NCI-H526 treated with DMSO at 0.1 percent for 48 hours (cell line): ENCODE measurements at regions not wholly inside any gene's neighbourhood (a gene's known extent, or its start where the extent isn't known, plus 50 kb on each side); places are given as distances from the start of the nearest gene placed in this dataset.
"Not testable (repeated sequence)": the region's sequence is repeated elsewhere in the genome, so short reads cannot be mapped to it uniquely, and the experiment has no call there.

Experiments used
- DNase-seq: peaks from one replicate; lab custom pipeline; 2025; lab: John Stamatoyannopoulos, UW

DNA sequence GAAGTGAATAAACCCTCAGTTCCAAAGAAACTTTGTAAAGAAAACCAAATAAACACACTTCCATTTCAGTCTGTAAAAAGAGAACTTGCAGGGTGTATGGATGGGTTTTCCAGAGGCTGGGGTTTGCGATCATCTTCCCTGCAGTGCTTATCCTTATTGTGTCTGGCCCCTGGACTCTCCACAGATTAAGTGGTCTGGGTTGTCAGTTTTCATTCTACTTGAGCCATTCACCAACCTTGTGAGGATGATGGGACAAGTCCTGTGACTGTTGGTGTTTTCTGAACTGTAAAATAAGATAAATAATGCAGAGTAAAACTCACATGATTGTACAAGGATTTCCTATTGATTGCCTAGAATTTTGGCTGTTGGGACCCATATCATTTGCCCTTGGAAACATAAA is 166.1 kb upstream of the MOCS2 start:
- no peak for DNase-seq

GRCh38 chr5:53276825-53277224 is 167.3 kb upstream of the MOCS2 start:
- DNase-seq: no peak

GRCh38 chr5:53277491-53277890 is 167.9 kb upstream of the MOCS2 start:
- no peak for DNase-seq

- no peak for DNase-seq
Observed at GRCh38 chr5:53287573-53287972, 178.0 kb upstream of the MOCS2 start.

- no peak for DNase-seq
Observed at GRCh38 chr5:53288511-53288910, 179.0 kb upstream of the MOCS2 start.

DNA sequence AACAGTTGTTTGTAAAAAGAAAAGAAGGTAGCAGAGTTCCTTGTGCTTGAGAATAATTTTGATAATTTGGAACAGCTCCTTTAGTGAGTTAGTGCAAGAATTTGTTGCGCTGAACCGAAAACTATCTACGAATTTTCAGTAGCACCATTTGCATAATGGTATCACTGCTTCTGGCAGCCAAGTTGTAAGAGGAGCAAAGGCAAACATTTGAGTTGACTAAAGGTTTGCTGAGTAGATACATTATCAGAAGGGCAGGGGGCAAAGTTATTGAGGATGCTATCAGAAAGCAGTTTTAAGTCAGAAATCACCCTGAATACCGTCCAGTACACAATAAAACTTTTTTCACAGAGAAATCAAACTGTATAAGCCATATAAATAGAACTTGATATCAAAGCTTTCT is 181.5 kb upstream of the MOCS2 start:
- no peak for DNase-seq

DNA sequence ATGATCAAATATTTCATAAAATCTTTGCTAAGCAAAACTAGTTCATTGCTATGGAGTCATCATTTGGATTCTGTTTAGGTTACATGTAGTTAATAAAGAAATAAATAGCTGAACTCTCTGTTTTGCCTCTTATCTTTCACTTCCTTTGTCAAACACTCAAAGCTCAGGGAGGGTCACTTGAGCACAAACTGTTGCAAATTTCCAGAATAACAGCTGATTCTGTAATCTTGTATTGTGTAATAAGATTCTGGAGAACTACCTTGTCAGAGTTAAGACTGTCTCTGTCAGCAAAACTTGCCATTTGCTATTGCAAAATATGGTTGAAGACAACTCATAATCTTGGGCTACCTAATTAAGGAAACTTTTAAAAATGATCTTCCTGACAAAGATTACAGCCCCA is 182.0 kb upstream of the MOCS2 start:
- no peak for DNase-seq

DNA sequence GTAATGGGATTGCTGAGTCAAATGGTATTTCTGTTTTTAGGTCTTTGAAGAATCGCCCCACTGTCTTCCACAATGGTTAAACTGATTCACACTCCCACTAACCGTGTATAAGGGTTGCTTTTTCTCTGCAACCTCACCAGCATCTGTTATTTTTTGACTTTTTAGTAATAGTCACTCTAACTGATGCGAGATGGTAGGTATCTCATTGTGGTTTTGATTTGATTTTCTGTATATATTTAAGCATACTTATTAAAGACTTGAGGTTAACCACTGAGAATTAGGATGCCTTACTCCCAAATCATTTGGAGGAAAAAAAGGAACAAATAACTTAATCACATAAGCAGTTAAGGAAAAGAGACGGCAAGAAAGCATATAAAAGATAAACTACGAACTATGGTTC is 181.6 kb upstream of the FST start:
- no peak for DNase-seq

DNA sequence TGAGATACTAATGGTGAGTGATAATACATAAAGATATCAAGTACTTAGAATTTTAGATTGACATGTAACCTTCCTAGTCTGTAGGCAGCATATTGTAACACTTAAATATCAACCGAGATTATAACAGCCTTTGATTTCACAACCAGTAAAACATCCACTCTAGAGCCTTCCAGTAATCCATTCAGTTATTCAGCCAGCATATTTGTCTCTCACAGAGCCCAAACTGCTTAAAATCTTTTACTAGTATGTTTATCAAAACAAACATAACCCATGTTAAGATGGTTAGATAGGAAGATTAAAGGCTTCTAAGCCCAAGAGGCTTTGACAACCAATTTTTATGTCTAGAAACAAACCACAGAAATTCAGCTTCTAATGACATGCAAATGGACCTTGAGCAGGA is 177.9 kb upstream of the FST start:
- DNase-seq: no peak

DNA sequence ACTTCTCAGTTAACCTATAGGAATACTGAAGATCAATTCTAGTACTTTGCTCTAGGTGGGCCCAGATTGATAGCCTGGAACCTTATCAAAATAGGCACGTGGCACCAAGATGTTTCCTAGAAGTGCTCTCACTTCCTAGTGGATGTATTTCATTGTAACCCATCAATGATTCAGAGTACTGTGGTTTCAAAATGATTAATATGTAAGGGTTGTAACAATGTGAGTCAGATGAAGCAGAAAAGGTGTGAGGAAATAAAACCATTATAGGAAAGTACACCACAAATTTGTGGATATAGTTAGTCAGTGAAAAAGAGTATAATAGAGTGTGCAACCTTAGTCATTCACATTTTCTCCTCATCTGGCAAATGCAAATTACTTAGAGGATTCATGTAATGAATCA is 177.3 kb upstream of the FST start:
- DNase-seq: no peak

DNA sequence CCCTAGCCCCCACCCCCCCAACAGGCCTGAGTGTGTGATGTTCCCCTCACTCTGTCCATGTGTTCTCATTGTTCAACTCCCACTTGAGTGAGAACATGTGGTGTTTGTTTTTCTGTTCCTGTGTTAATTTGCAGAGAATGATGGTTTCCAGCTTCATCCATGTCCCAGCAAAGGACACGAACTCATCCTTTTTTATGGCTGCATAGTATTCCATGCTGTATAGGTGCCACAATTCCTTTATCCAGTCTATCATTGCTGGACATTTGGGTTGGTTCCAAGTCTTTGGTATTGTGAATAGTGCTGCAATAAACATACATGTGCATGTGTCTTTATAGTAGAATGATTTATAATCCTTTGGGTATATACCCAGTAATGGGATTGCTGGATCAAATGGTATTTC is 175.1 kb upstream of the FST start:
- not testable (repeated sequence) for DNase-seq

DNA sequence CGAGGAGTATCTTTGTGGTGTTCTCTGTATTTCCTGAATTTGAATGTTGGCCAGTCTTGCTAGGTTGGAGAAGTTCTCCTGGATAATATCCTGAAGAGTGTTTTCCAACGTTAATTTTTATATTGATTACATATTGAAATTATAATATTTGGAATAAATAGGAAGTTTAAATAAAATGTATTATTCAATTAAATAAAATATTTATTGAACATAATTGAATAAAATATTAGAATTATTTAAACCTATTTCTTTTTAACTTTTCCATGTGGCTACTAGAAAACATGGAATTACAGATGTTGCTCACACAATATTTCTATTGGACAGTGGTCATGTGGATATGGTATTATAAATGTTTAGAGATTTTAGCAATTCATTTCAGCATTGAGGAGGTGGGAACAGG is 170.8 kb upstream of the FST start:
- DNase-seq: no peak

DNA sequence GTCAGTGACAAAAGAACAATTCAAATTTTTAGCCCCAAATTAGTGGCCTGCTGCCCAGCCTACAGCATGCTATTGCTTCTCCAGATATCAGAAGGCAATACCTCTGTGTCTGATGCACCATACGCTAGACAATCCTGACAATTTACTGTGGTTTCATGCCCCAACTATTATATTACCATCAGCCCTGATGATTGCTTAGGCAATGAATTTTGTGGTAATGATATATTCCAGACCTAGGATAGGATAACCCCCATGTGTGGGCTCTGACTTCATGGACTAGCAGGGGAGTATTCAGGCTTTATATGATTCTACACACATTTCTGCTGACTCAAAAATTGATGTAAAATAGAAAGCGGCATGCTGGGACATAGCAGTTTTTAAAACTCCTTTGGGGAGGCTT is 168.7 kb upstream of the FST start:
- DNase-seq: no peak

DNA sequence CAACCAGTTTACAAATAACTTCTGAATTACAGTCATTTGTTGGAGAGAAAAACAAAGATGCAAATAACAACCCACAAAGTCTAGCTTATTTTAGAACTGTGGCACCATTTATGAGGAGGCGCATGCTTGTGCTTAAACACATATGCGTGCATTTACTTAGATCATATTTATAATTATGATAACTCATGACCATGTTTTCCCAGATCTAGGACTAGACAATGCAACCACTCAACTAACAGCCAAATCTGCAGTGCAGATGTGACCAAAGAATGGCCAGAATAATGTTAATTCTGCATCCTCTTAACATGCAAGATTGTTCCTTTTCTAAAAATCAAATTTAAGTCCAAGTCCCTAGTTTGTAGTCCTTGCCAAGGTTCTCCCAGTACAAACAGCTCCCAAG is 167.3 kb upstream of the FST start:
- no peak for DNase-seq

GRCh38 chr5:53318303-53318702 is 162.1 kb upstream of the FST start:
- no peak for DNase-seq

- no peak for DNase-seq
Observed at GRCh38 chr5:53319315-53319714, 161.1 kb upstream of the FST start.

- no peak for DNase-seq
Observed at GRCh38 chr5:53321073-53321472, 159.4 kb upstream of the FST start.

- no peak for DNase-seq
Observed at GRCh38 chr5:53321721-53322120, 158.7 kb upstream of the FST start.

DNA sequence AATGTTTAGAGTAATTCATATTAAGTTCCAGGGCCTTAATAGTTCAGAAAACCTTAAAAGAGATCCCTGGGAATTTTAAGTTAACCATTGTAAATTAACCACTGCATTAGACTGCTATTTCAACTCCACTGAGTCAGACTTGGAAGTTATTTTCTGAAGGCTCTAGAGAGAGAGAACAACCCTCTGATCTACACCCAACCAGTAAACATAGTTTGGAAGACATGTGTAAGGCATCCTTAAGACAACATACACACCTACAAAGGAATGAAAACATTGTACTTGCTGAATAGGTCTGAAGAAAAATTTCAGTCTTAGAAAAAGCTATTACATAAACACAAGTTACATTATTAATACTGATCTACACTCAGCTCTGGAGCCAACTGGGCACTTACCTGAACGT is 158.2 kb upstream of the FST start:
- DNase-seq: no peak

- DNase-seq: no peak
Observed at GRCh38 chr5:53323511-53323910, 156.9 kb upstream of the FST start.

DNA sequence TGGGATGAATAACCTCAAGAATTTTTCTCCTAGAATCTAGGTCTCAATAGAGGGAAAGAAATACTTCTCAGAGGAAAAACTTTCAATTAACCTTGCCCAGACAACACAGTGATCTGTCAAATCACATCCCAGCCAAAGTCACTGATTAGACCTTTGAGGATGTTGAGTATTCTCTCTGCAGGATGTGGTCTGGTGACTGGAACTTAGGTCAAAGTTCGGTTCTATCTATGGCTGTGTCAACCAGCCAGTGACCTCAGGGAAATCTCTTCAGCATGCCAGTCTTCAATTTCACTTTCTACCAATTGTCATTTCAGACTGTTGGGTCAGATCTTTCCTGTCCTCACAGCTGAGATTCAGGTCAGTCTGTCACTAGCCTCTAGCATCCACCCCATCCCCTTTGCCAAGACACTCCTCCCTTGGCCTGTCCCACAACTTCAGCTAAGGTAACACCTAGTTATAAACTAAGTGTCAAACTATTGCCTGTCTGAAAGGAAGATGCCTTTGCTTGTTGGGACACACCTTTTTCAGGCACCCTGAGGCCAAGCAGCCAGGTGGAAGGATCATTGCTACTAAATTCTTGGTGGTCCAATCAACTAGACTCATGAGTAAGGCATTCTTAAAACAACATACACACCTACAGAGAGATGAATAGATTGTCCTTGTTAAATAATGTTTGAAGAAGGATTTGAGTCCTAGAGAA is 156.3 kb upstream of the FST start:
- no peak for DNase-seq

DNA sequence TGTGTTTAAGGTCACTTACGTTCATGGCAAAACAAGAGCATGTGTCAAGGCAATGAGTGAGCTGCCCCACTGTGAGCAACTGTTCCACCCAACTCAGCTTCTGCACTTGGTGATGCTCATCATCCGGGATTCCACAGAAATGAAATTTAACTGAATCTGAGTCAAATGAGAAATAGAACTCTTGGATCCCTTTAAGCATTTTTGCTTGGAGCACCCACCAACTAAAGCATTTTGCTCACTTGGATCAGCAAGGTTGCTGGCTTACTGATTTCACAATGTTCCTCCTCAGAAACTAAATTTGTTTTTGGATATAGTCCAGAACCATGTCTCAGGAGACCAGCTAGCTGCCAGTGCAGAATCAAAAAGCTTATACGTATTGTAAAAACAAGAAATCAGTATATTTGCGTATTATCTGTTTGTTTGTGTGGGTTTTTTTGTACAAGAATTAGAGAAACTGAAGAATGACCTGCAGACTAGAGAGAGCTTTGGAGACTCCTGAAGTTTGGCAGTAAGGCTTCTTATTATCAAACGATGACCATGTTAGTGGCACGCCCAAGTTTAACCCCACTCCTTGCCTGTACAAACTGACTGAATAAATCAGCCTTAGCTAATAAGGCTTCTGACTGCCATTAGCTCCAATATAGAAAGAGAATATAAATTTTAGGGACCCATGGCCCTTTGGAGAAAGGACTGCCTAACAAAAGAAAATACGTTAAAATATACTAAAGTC is 153.8 kb upstream of the FST start:
- no peak for DNase-seq

GRCh38 chr5:53327811-53328334 is 152.6 kb upstream of the FST start:
- DNase-seq: no peak

GRCh38 chr5:53330491-53330890 is 149.9 kb upstream of the FST start:
- no peak for DNase-seq
